ENCODE measurements at regions not wholly inside any gene's neighbourhood (a gene's known extent, or its start where the extent isn't known, plus 50 kb on each side); places are given as distances from the start of the nearest gene placed in this dataset.

- no peaks in the 10 kb centered on the region for H3K36me3 ChIP-seq
These were observed 1761.0 kb downstream of the STIM2 start for GRCh38 chr4:28621591-28621990.

GRCh38 chr4:28636971-28637370 lies 1776.3 kb downstream of the STIM2 start:
- intact Hi-C loops (cut with DNase I) = no loop called here
- no peaks in the 10 kb centered on the region for H3K36me3 ChIP-seq
- DNase-seq (ENCODE audit: extremely low spot score) = no peak
- TF ChIP-seq POLR2A (IDR thresholded peaks at IDR 0.05; ENCODE audit: low read depth) = no peak
- TF ChIP-seq EP300 (IDR thresholded peaks at IDR 0.05) = no peak
- TF ChIP-seq CTCF (IDR thresholded peaks at IDR 0.05) = no peak
- no peak for TF ChIP-seq POLR2AphosphoS5 (IDR thresholded peaks at IDR 0.05)
- no peaks in the 10 kb centered on the region for H3K9me3 ChIP-seq
- H3K4me1 ChIP-seq = no peaks in the 10 kb centered on the region
- no peak overlapping the region for H3K4me3 ChIP-seq
- no peaks in the 10 kb centered on the region for H3K27me3 ChIP-seq
- no peak overlapping the region for H3K27ac ChIP-seq (replicated peaks in 1 of 4)
- 84% methylated on average over 3 of the region's 3 CpGs for WGBS

More at GRCh38 chr4:28621591-28621990, 1761.0 kb downstream of the STIM2 start:
- H3K4me1 ChIP-seq = no peaks in the 10 kb centered on the region
- no peak overlapping the region for H3K4me3 ChIP-seq
- H3K27ac ChIP-seq (replicated peaks in 1 of 4) = no peak overlapping the region
- intact Hi-C loops (cut with DNase I) = no loop called here
- WGBS = 58% methylated on average over 3 of the region's 3 CpGs
- H3K9me3 ChIP-seq = no peaks in the 10 kb centered on the region
- DNase-seq (ENCODE audit: extremely low spot score) = no peak
- H3K27me3 ChIP-seq = no peaks in the 10 kb centered on the region
- TF ChIP-seq POLR2AphosphoS5 (IDR thresholded peaks at IDR 0.05) (no peak), CTCF (IDR thresholded peaks at IDR 0.05) (no peak), EP300 (IDR thresholded peaks at IDR 0.05) (no peak), POLR2A (IDR thresholded peaks at IDR 0.05; ENCODE audit: low read depth) (no peak)

- H3K36me3 ChIP-seq = no peaks in the 10 kb centered on the region
- 86% methylated on average over 2 of the region's 2 CpGs for WGBS
- intact Hi-C loops (cut with DNase I) = no loop called here
- H3K27me3 ChIP-seq = no peaks in the 10 kb centered on the region
- H3K9me3 ChIP-seq = no peaks in the 10 kb centered on the region
- H3K27ac ChIP-seq (replicated peaks in 1 of 4) = no peak overlapping the region
- no peaks in the 10 kb centered on the region for H3K4me1 ChIP-seq
- no peak for DNase-seq (ENCODE audit: extremely low spot score)
- H3K4me3 ChIP-seq = no peak overlapping the region
- no peak for TF ChIP-seq POLR2AphosphoS5 (IDR thresholded peaks at IDR 0.05)
- TF ChIP-seq CTCF (IDR thresholded peaks at IDR 0.05) = no peak
- TF ChIP-seq POLR2A (IDR thresholded peaks at IDR 0.05; ENCODE audit: low read depth) = no peak
- no peak for TF ChIP-seq EP300 (IDR thresholded peaks at IDR 0.05)
These were observed 1779.1 kb downstream of the STIM2 start for GRCh38 chr4:28639747-28640146.

- no peak overlapping the region for H3K4me3 ChIP-seq
- no peak for TF ChIP-seq CTCF (IDR thresholded peaks at IDR 0.05)
- no peak for TF ChIP-seq EP300 (IDR thresholded peaks at IDR 0.05)
- TF ChIP-seq POLR2AphosphoS5 (IDR thresholded peaks at IDR 0.05) = no peak
- no peak for TF ChIP-seq POLR2A (IDR thresholded peaks at IDR 0.05; ENCODE audit: low read depth)
- intact Hi-C loops (cut with DNase I) = no loop called here
- no peaks in the 10 kb centered on the region for H3K4me1 ChIP-seq
- no peaks in the 10 kb centered on the region for H3K27me3 ChIP-seq
- 82% methylated on average over 3 of the region's 3 CpGs for WGBS
- DNase-seq (ENCODE audit: extremely low spot score) = no peak
- H3K36me3 ChIP-seq = no peaks in the 10 kb centered on the region
- no peak overlapping the region for H3K27ac ChIP-seq (replicated peaks in 1 of 4)
- H3K9me3 ChIP-seq = no peaks in the 10 kb centered on the region
These were observed 1794.0 kb downstream of the STIM2 start for GRCh38 chr4:28654618-28655017.

GRCh38 chr4:28665306-28665705 lies 1804.7 kb downstream of the STIM2 start:
- DNase-seq (ENCODE audit: extremely low spot score) = no peak
- Histone ChIP-seq H3K27ac (replicated peaks in 1 of 4) (no peak overlapping the region), H3K27me3 (no peaks in the 10 kb centered on the region), H3K36me3 (no peaks in the 10 kb centered on the region), H3K9me3 (no peaks in the 10 kb centered on the region), H3K4me1 (no peaks in the 10 kb centered on the region), H3K4me3 (no peak overlapping the region)
- TF ChIP-seq POLR2A (IDR thresholded peaks at IDR 0.05; ENCODE audit: low read depth) (no peak), EP300 (IDR thresholded peaks at IDR 0.05) (no peak), POLR2AphosphoS5 (IDR thresholded peaks at IDR 0.05) (no peak), CTCF (IDR thresholded peaks at IDR 0.05) (no peak)
- WGBS = 0% methylated on average over 1 of the region's 1 CpG
- intact Hi-C loops (cut with DNase I) = no loop called here

Measured in esophagus muscularis mucosa (tissue), 4 donors.